ENCODE measurements at regions not wholly inside any gene's neighbourhood (a gene's known extent, or its start where the extent isn't known, plus 50 kb on each side); places are given as distances from the start of the nearest gene placed in this dataset.

DNA sequence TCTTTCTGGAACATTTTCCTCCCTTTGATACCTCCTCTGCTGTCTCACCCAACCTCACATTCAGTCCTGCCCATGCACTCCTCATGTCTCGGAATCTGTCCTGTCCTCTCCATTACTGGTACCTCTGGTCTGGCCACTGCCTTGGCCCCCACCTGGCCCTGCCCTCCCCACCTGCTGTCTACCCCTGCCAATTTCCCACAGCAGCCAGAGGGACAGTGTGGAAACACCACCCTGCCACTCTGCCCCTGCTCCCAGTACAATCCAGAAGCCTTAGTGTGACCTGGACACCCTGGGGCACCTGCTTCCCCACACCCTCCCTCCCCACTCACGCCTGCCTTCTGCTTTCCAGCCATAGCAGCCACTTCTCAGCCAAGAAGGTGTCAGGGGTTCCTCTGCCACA, 534.4 kb downstream of the MATN1 start:
- Histone ChIP-seq H3K4me1 (no peaks in the 10 kb centered on the region), H3K9me3 (no peaks in the 10 kb centered on the region), H3K36me3 (no peaks in the 10 kb centered on the region), H3K27ac (no peak overlapping the region), H3K4me3 (no peak overlapping the region), H3K27me3 (peaks cover 0 to 10% of the 10 kb centered on the region in 2 donors)
- TF ChIP-seq, protein P1, sequence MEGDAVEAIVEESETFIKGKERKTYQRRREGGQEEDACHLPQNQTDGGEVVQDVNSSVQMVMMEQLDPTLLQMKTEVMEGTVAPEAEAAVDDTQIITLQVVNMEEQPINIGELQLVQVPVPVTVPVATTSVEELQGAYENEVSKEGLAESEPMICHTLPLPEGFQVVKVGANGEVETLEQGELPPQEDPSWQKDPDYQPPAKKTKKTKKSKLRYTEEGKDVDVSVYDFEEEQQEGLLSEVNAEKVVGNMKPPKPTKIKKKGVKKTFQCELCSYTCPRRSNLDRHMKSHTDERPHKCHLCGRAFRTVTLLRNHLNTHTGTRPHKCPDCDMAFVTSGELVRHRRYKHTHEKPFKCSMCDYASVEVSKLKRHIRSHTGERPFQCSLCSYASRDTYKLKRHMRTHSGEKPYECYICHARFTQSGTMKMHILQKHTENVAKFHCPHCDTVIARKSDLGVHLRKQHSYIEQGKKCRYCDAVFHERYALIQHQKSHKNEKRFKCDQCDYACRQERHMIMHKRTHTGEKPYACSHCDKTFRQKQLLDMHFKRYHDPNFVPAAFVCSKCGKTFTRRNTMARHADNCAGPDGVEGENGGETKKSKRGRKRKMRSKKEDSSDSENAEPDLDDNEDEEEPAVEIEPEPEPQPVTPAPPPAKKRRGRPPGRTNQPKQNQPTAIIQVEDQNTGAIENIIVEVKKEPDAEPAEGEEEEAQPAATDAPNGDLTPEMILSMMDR (IDR thresholded peaks at IDR 0.05), result no peak
- TF ChIP-seq POLR2AphosphoS5 (IDR thresholded peaks at IDR 0.05) (no peak), POLR2A (IDR thresholded peaks at IDR 0.05) (no peak)
- no peak for DNase-seq (ENCODE audit: low spot score in 2 of 2)
- intact Hi-C loops (cut with DNase I; ENCODE audit: low total_unique reads), result no loop called here

DNA sequence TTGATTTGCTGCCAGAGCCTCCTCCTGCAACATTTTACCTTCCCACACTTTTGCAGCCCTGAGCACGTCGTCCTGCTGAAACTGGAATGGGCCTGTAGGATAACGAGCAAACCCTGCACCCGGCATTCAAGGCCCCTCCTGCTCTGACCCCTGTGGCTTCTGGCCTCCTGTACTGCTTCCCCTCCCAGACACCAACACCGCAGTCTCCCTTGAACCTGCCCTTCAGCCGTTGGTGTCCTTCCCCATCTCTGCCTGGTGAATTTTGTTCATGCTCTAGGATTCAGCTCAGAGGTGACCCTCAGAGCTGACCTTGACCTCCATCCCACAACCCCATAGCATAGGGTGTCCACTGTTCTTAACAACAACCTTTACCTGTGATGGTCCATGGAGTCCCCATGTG, 535.1 kb downstream of the MATN1 start:
- no peak overlapping the region for H3K4me3 ChIP-seq
- no peak for DNase-seq (ENCODE audit: low spot score in 2 of 2)
- H3K9me3 ChIP-seq, result no peaks in the 10 kb centered on the region
- no peaks in the 10 kb centered on the region for H3K36me3 ChIP-seq
- TF ChIP-seq POLR2A (IDR thresholded peaks at IDR 0.05) (no peak), POLR2AphosphoS5 (IDR thresholded peaks at IDR 0.05) (no peak)
- TF ChIP-seq, protein P1 (IDR thresholded peaks at IDR 0.05), result no peak
- peaks cover 0 to 10% of the 10 kb centered on the region in 2 donors for H3K27me3 ChIP-seq
- intact Hi-C loops (cut with DNase I; ENCODE audit: low total_unique reads), result no loop called here
- H3K27ac ChIP-seq, result no peak overlapping the region
- H3K4me1 ChIP-seq, result no peaks in the 10 kb centered on the region

DNA sequence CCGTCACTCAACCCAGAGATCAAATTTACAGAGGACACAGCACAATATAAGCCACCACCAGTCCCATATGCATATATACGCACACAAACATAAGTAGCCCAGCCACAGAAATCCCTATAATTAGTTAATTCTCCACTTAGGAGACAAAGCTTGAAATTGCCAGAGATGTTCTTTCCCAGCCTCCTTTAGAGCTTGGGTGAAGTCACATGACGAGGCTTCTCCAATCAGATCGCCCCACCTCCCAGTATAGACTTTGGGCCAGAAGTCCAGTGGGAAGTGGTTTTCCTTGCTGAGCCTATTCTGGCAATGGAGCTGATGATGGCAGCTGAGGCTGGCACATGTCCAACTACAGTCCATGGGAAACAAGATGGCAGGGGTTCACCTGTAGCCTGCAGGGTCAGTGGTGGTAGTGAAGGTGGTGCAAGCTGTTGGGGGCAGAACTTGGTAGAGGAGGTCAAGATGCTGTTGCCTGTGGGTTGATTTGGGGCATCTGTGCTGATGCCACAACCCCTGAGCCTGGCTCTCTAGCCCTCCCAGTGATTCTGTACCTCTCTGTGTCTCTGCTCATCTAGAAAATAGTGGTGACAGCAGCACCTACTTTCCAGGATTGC, 535.9 kb downstream of the MATN1 start:
- no peaks in the 10 kb centered on the region for H3K9me3 ChIP-seq
- intact Hi-C loops (cut with DNase I; ENCODE audit: low total_unique reads), result no loop called here
- DNase-seq (ENCODE audit: low spot score in 2 of 2), result peak in 1 of 2 donors; percentile 15
- H3K27ac ChIP-seq, result no peak overlapping the region
- H3K4me1 ChIP-seq, result no peaks in the 10 kb centered on the region
- no peak overlapping the region for H3K4me3 ChIP-seq
- no peaks in the 10 kb centered on the region for H3K36me3 ChIP-seq
- H3K27me3 ChIP-seq, result peaks cover 0 to 10% of the 10 kb centered on the region in 2 donors
- TF ChIP-seq POLR2AphosphoS5 (IDR thresholded peaks at IDR 0.05), result no peak
- TF ChIP-seq, protein P1 (IDR thresholded peaks at IDR 0.05), result no peak
- no peak for TF ChIP-seq POLR2A (IDR thresholded peaks at IDR 0.05)

DNA sequence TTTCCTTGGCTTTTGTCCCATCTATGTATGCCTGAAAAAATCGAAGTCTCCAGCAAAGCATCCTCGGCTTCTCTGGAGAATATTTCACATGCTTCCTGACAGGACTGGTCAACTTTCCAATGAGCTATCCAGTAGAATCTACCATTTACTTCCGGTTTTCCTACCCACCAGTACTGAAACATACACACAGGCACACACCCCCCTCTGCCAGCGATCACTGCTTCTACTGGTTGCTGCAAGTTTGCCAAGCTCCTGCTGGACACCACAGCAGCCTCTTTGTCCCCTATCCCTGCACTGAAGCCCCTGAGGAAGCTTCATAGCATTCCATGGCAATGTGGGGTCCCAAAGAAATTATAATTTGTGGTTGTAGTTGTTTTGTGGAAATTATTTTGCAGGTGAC, 536.8 kb downstream of the MATN1 start:
- DNase-seq (ENCODE audit: low spot score in 2 of 2), result peak in 1 of 2 donors; percentile 4
- intact Hi-C loops (cut with DNase I; ENCODE audit: low total_unique reads), result no loop called here
- H3K9me3 ChIP-seq, result no peaks in the 10 kb centered on the region
- peaks cover 0 to 10% of the 10 kb centered on the region in 2 donors for H3K27me3 ChIP-seq
- H3K27ac ChIP-seq, result no peak overlapping the region
- H3K36me3 ChIP-seq, result no peaks in the 10 kb centered on the region
- TF ChIP-seq POLR2A (IDR thresholded peaks at IDR 0.05) (no peak), POLR2AphosphoS5 (IDR thresholded peaks at IDR 0.05) (no peak)
- TF ChIP-seq, protein P1 (IDR thresholded peaks at IDR 0.05), result no peak
- no peaks in the 10 kb centered on the region for H3K4me1 ChIP-seq
- H3K4me3 ChIP-seq, result no peak overlapping the region

DNA sequence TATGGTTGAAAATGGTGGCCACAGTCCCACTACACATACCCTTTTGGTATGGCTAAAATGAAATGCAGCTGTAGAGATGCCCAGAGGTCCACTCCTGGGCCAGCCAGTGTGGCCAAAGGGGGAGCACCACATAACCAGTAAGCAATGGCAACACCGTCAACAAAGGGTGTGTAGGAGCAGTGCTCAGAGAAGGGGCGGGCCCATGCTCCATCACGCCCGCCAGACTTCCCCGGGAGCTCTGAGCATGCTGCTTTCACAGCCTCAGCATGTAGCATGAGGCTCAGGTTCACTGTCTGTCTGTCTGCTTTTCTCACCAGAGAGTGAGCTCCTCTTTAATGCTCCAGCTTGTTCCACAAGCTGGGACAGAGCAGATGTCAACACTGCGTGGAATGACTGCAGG, 537.6 kb downstream of the MATN1 start:
- TF ChIP-seq POLR2A (IDR thresholded peaks at IDR 0.05) (no peak), POLR2AphosphoS5 (IDR thresholded peaks at IDR 0.05) (no peak)
- TF ChIP-seq, protein P1 (IDR thresholded peaks at IDR 0.05), result no peak
- Histone ChIP-seq H3K36me3 (no peaks in the 10 kb centered on the region), H3K4me3 (no peak overlapping the region), H3K4me1 (no peaks in the 10 kb centered on the region), H3K27me3 (peaks cover 0 to 10% of the 10 kb centered on the region in 2 donors), H3K27ac (no peak overlapping the region), H3K9me3 (no peaks in the 10 kb centered on the region)
- no peak for DNase-seq (ENCODE audit: low spot score in 2 of 2)
- intact Hi-C loops (cut with DNase I; ENCODE audit: low total_unique reads), result no loop called here
